WTC11 (cell line): ENCODE measurements at regions not wholly inside any gene's neighbourhood (a gene's known extent, or its start where the extent isn't known, plus 50 kb on each side); places are given as distances from the start of the nearest gene placed in this dataset.

Source experiments
- ATAC-seq: fragments of 200-7000 bp; cut with Tn5 transposase; 2 replicates; pipeline ENCODE4 v1.10.0; 2021; ENCODE audit warnings: mild to moderate bottlenecking, moderate library complexity
- CTCF ChIA-PET: fragments of 300-600 bp; sonication (Branson Sonifier 250); formaldehyde crosslinking; loops from one replicate; lab custom pipeline; 2021; ENCODE audit warnings: antibody characterized with exemption; lab: Charles Lee
- POLR2A ChIA-PET: fragments of 350-600 bp; sonication (Branson Sonifier 250); formaldehyde crosslinking; loops from one replicate; lab custom pipeline; 2021; ENCODE audit warnings: antibody characterized with exemption; lab: Charles Lee
- DNase-seq: peaks from one replicate; pipeline ENCODE4 v3.0.0; 2021; ENCODE audit warnings: low spot score
- H3K27ac Mint-ChIP-seq: 2 replicates; pipeline ENCODE4 v1.8.0; 2021; ENCODE audit warnings: mixed read lengths
- H3K27me3 Mint-ChIP-seq: 2 replicates; pipeline ENCODE4 v1.8.0; 2021; ENCODE audit warnings: low read depth, mild to moderate bottlenecking, moderate library complexity, mixed read lengths
- H3K36me3 Mint-ChIP-seq: 2 replicates; pipeline ENCODE4 v1.8.0; 2021; ENCODE audit warnings: mixed read lengths
- H3K4me1 Mint-ChIP-seq: 2 replicates; pipeline ENCODE4 v1.8.0; 2022; ENCODE audit warnings: mixed read lengths
- H3K4me3 Mint-ChIP-seq: 2 replicates; pipeline ENCODE4 v1.8.0; 2021; ENCODE audit warnings: mild to moderate bottlenecking, moderate library complexity, mixed read lengths
- H3K9me3 Mint-ChIP-seq: 2 replicates; pipeline ENCODE4 v1.8.0; 2021; ENCODE audit warnings: mixed read lengths
- AFF4 ChIP-seq: sonication (generic); formaldehyde crosslinking; IDR thresholded peaks from 2 replicates; pipeline ENCODE4 v1.8.1; 2023; ENCODE audit warnings: mild to moderate bottlenecking, missing genetic modification reagents, borderline replicate concordance
- GABPB1 ChIP-seq: sonication (generic); formaldehyde crosslinking; IDR thresholded peaks from 2 replicates; pipeline ENCODE4 v1.8.1; 2023; ENCODE audit warnings: mild to moderate bottlenecking, missing genetic modification reagents
- GRHL2 ChIP-seq: fragments of 250-450 bp; sonication (Bioruptor Pico); IDR thresholded peaks from 2 replicates; pipeline ENCODE4 v1.8.0; 2022; ENCODE audit warnings: mild to moderate bottlenecking, moderate library complexity; ENCODE audit not compliant: insufficient replicate concordance, severe bottlenecking
- MAX ChIP-seq: sonication (generic); formaldehyde crosslinking; IDR thresholded peaks from 2 replicates; pipeline ENCODE4 v1.8.0; 2022; ENCODE audit warnings: mild to moderate bottlenecking, missing genetic modification reagents
- MXD4 ChIP-seq: fragments of 250-450 bp; sonication (Bioruptor Pico); IDR thresholded peaks from 2 replicates; pipeline ENCODE4 v1.8.0; 2021; ENCODE audit warnings: mild to moderate bottlenecking, moderate library complexity, borderline replicate concordance
- MYBL2 ChIP-seq: sonication (generic); formaldehyde crosslinking; IDR thresholded peaks from 2 replicates; pipeline ENCODE4 v1.8.1; 2023; ENCODE audit warnings: mild to moderate bottlenecking, moderate library complexity, missing genetic modification reagents
- NR1H2 ChIP-seq: sonication (generic); formaldehyde crosslinking; IDR thresholded peaks from 2 replicates; pipeline ENCODE4 v1.9.0; 2021; ENCODE audit warnings: mild to moderate bottlenecking, moderate library complexity, missing genetic modification reagents
- TCF7 ChIP-seq: sonication (generic); formaldehyde crosslinking; IDR thresholded peaks from 2 replicates; pipeline ENCODE4 v1.8.0; 2022; ENCODE audit warnings: mild to moderate bottlenecking, low read depth, missing genetic modification reagents, moderate library complexity
- TP53 ChIP-seq: sonication (generic); formaldehyde crosslinking; IDR thresholded peaks from 2 replicates; pipeline ENCODE4 v1.8.1; 2023; ENCODE audit warnings: mild to moderate bottlenecking, missing genetic modification reagents
- USF2 ChIP-seq: sonication (generic); formaldehyde crosslinking; IDR thresholded peaks from 2 replicates; pipeline ENCODE4 v1.8.1; 2023; ENCODE audit warnings: mild to moderate bottlenecking, missing genetic modification reagents, moderate library complexity
- ZNF138 ChIP-seq: sonication (generic); formaldehyde crosslinking; conservative IDR thresholded peaks from 2 replicates; pipeline ENCODE4 v1.8.1; 2022; ENCODE audit warnings: mild to moderate bottlenecking, moderate library complexity, missing genetic modification reagents
- ZNF219 ChIP-seq: sonication (generic); formaldehyde crosslinking; IDR thresholded peaks from 2 replicates; pipeline ENCODE4 v1.8.0; 2023; ENCODE audit warnings: missing genetic modification reagents, mild to moderate bottlenecking, borderline replicate concordance
- ZNF263 ChIP-seq: sonication (generic); formaldehyde crosslinking; IDR thresholded peaks from 2 replicates; pipeline ENCODE4 v1.8.1; 2022; ENCODE audit warnings: low read depth, mild to moderate bottlenecking, moderate library complexity, missing genetic modification reagents
- ZNF532 ChIP-seq: fragments of 250-450 bp; sonication (Bioruptor Pico); IDR thresholded peaks from 2 replicates; pipeline ENCODE4 v1.9.0; 2021; ENCODE audit warnings: mild to moderate bottlenecking, borderline replicate concordance
- TF ChIP-seq, protein P1 (sequence below): fragments of 200-600 bp; IDR thresholded peaks from 2 replicates; pipeline ENCODE4 v1.8.0; 2022; ENCODE audit warnings: antibody characterized with exemption

DNA sequence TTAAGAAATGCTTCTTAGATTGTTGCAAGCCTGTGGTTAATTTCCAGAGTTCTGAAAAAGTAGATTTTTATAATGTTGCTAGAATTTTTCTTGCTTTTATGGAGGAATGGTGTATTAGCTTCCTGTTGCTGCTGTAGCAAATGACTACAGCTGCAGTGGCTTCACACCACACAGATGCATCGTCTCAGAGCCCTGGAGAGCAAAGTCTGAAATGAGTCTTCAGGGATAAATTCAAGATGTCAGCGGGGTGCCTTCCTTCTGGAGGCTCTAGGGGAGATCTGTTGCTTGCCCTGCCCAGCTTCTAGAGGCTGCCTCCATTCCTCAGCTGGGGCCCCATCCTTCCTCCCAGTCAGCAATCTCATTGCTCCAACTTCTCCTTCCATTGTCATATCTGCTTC lies 187.8 kb downstream of the ZNF516 start:
- H3K4me1 Mint-ChIP-seq: peaks cover 6% of the 10 kb centered on the region; the same call in 1 of the 2 replicates
- ATAC-seq (no peak), DNase-seq (no peak)
- CTCF ChIA-PET: interaction anchor here (0.7 to 1.7 kb wide), 14 partner anchors 10 to 140 kb away, joined by 3 to 30 read pairs (median 4); no protein-coding TSS in a partner anchor
- no peaks in the 10 kb centered on the region for H3K27me3 Mint-ChIP-seq
- H3K27ac Mint-ChIP-seq: no peak overlapping the region
- no peaks in the 10 kb centered on the region; the same call in 1 of the 2 replicates for H3K9me3 Mint-ChIP-seq
- H3K36me3 Mint-ChIP-seq: no peaks in the 10 kb centered on the region
- H3K4me3 Mint-ChIP-seq: no peak overlapping the region
- POLR2A ChIA-PET: interaction anchor here (1.1 kb wide), 1 partner anchor 9 kb away, joined by 3 read pairs; no protein-coding TSS in a partner anchor
- TF ChIP-seq AFF4 (CRISPR knock-in tag): no peak
- TF ChIP-seq NR1H2 (CRISPR knock-in tag): no peak
- TF ChIP-seq MYBL2: no peak
- no peak for TF ChIP-seq MXD4
- TF ChIP-seq ZNF532: no peak
- no peak for TF ChIP-seq ZNF263
- no peak for TF ChIP-seq GRHL2 (CRISPR knock-in tag)
- TF ChIP-seq ZNF219 (CRISPR knock-in tag): no peak
- no peak for TF ChIP-seq GABPB1 (CRISPR knock-in tag)
- no peak for TF ChIP-seq USF2 (CRISPR knock-in tag)
- no peak for TF ChIP-seq TCF7 (CRISPR knock-in tag)
- TF ChIP-seq TP53 (CRISPR knock-in tag): no peak
- TF ChIP-seq MAX (CRISPR knock-in tag): no peak

- Mint-ChIP-seq H3K27me3 (no peaks in the 10 kb centered on the region), H3K27ac (no peak overlapping the region), H3K9me3 (no peaks in the 10 kb centered on the region; the same call in 1 of the 2 replicates), H3K4me1 (peaks cover 6% of the 10 kb centered on the region; the same call in 1 of the 2 replicates), H3K36me3 (no peaks in the 10 kb centered on the region), H3K4me3 (no peak overlapping the region)
- ChIA-PET CTCF (interaction anchor here (0.6 to 1.7 kb wide), 17 partner anchors 8 to 1458 kb away, joined by 3 to 30 read pairs (median 3); no protein-coding TSS in a partner anchor), POLR2A (interaction anchor here (1.1 kb wide), 1 partner anchor 10 kb away, joined by 3 read pairs; no protein-coding TSS in a partner anchor)
- DNase-seq (peak; percentile 48), ATAC-seq (peak; percentile 77)
- TF ChIP-seq, protein P1, sequence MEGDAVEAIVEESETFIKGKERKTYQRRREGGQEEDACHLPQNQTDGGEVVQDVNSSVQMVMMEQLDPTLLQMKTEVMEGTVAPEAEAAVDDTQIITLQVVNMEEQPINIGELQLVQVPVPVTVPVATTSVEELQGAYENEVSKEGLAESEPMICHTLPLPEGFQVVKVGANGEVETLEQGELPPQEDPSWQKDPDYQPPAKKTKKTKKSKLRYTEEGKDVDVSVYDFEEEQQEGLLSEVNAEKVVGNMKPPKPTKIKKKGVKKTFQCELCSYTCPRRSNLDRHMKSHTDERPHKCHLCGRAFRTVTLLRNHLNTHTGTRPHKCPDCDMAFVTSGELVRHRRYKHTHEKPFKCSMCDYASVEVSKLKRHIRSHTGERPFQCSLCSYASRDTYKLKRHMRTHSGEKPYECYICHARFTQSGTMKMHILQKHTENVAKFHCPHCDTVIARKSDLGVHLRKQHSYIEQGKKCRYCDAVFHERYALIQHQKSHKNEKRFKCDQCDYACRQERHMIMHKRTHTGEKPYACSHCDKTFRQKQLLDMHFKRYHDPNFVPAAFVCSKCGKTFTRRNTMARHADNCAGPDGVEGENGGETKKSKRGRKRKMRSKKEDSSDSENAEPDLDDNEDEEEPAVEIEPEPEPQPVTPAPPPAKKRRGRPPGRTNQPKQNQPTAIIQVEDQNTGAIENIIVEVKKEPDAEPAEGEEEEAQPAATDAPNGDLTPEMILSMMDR: peak; percentile 42; the same call in 1 of the 2 replicates
- TF ChIP-seq ZNF138 (CRISPR knock-in tag): no peak
Observed at GRCh38 chr18:76306685-76307292, 188.3 kb downstream of the ZNF516 start.
